CD4-positive, alpha-beta memory T cell (primary cell): ENCODE measurements at regions not wholly inside any gene's neighbourhood (a gene's known extent, or its start where the extent isn't known, plus 50 kb on each side); places are given as distances from the start of the nearest gene placed in this dataset.

Experiments
- CTCF ChIA-PET: fragments of 350-600 bp; sonication (Branson Sonifier 250); formaldehyde crosslinking; loops from one replicate; lab custom pipeline; 2021; ENCODE audit warnings: inconsistent platforms; ENCODE audit not compliant: partially characterized antibody; lab: Charles Lee
- POLR2A ChIA-PET: fragments of 350-600 bp; sonication (Branson Sonifier 250); formaldehyde crosslinking; loops from one replicate; lab custom pipeline; 2021; ENCODE audit not compliant: partially characterized antibody; lab: Charles Lee
- DNase-seq, 5 donors: peaks; one replicate each; pipeline versions ENCODE4 v3.0.0 to v3.0.0-alpha.2; 2020 to 2022; ENCODE audit warnings: mixed read lengths in 1 of 5
- H3K27ac ChIP-seq: one replicate; pipeline ENCODE4 v1.7.0; 2013; ENCODE audit warnings: low read depth, low read length
- H3K27me3 ChIP-seq: 2 replicates; pipeline ENCODE4 v1.7.0; 2013; ENCODE audit warnings: mild to moderate bottlenecking, low read length, moderate library complexity; ENCODE audit not compliant: insufficient read depth
- H3K36me3 ChIP-seq: 2 replicates; pipeline ENCODE4 v1.7.0; 2013; ENCODE audit warnings: mild to moderate bottlenecking, low read length, moderate library complexity; ENCODE audit not compliant: insufficient read depth
- H3K4me1 ChIP-seq: 2 replicates; pipeline ENCODE4 v1.7.0; 2013; ENCODE audit warnings: mild to moderate bottlenecking, low read length, moderate library complexity; ENCODE audit not compliant: insufficient read depth
- H3K4me3 ChIP-seq, 2 donors: one replicate each; pipeline ENCODE4 v1.7.0; 2013; ENCODE audit warnings: low read length in 2 of 2, mild to moderate bottlenecking in 1 of 2
- H3K9me3 ChIP-seq, 2 donors: one replicate each; pipeline ENCODE4 v1.7.0; 2013; ENCODE audit warnings: low read length in 2 of 2, control low read depth in 1 of 2; ENCODE audit not compliant: control insufficient read depth in 1 of 2
- H3K27ac Mint-ChIP-seq, 7 donors: one replicate each; pipeline ENCODE4 v1.8.0; 2020 to 2021; ENCODE audit warnings: mixed read lengths in 7 of 7, mild to moderate bottlenecking in 6 of 7, inconsistent platforms in 3 of 7, moderate library complexity in 3 of 7
- H3K27me3 Mint-ChIP-seq, 2 donors: one replicate each; pipeline ENCODE4 v1.8.0; 2020 to 2021; ENCODE audit warnings: mixed read lengths in 2 of 2
- H3K36me3 Mint-ChIP-seq, 2 donors: one replicate each; pipeline ENCODE4 v1.8.0; 2020 to 2021; ENCODE audit warnings: mixed read lengths in 2 of 2, inconsistent platforms in 1 of 2, mild to moderate bottlenecking in 1 of 2
- H3K4me1 Mint-ChIP-seq, 4 donors: one replicate each; pipeline ENCODE4 v1.8.0; 2020 to 2021; ENCODE audit warnings: mixed read lengths in 4 of 4, mild to moderate bottlenecking in 1 of 4
- H3K4me3 Mint-ChIP-seq, 8 donors: one replicate each; pipeline ENCODE4 v1.8.0; 2020 to 2021; ENCODE audit warnings: mixed read lengths in 8 of 8, mild to moderate bottlenecking in 7 of 8, moderate library complexity in 6 of 8, inconsistent platforms in 3 of 8
- H3K9me3 Mint-ChIP-seq, 8 donors: one replicate each; pipeline ENCODE4 v1.8.0; 2020 to 2021; ENCODE audit warnings: mixed read lengths in 8 of 8, mild to moderate bottlenecking in 5 of 8, inconsistent platforms in 3 of 8, moderate library complexity in 1 of 8
- intact Hi-C: fragments of 100-400 bp; cut with micrococcal nuclease; formaldehyde crosslinking; loops from one replicate; pipeline ENCODE4 v1.15.1; 2023

- no peak overlapping the region for H3K4me3 ChIP-seq
- intact Hi-C loops: no loop called here
- no peaks in the 10 kb centered on the region for H3K27me3 ChIP-seq
- Mint-ChIP-seq H3K27me3 (no peaks in the 10 kb centered on the region), H3K4me1 (no peaks in the 10 kb centered on the region), H3K27ac (no peak overlapping the region), H3K4me3 (no peak overlapping the region), H3K9me3 (peaks cover 0 to 10% (median 3%) of the 10 kb centered on the region in 8 donors), H3K36me3 (no peaks in the 10 kb centered on the region)
- ChIA-PET CTCF (no interaction called here), POLR2A (no interaction called here)
- no peaks in the 10 kb centered on the region for H3K4me1 ChIP-seq
- H3K27ac ChIP-seq: no peak overlapping the region
- DNase-seq: no peak
- no peaks in the 10 kb centered on the region for H3K36me3 ChIP-seq
- no peaks in the 10 kb centered on the region for H3K9me3 ChIP-seq
Measured at GRCh38 chr2:22487541-22487940, 897.4 kb upstream of the KLHL29 start.

GRCh38 chr2:22491442-22491841, 893.5 kb upstream of the KLHL29 start:
- Mint-ChIP-seq H3K4me1 (no peaks in the 10 kb centered on the region), H3K9me3 (peaks cover 3 to 12% (median 6%) of the 10 kb centered on the region in 8 donors), H3K27ac (no peak overlapping the region), H3K27me3 (no peaks in the 10 kb centered on the region), H3K36me3 (no peaks in the 10 kb centered on the region), H3K4me3 (no peak overlapping the region)
- H3K9me3 ChIP-seq: no peaks in the 10 kb centered on the region
- no peaks in the 10 kb centered on the region for H3K4me1 ChIP-seq
- no peak for DNase-seq
- ChIA-PET CTCF (no interaction called here), POLR2A (no interaction called here)
- no peaks in the 10 kb centered on the region for H3K36me3 ChIP-seq
- no peak overlapping the region for H3K27ac ChIP-seq
- intact Hi-C loops: no loop called here
- H3K4me3 ChIP-seq: no peak overlapping the region
- no peaks in the 10 kb centered on the region for H3K27me3 ChIP-seq

- H3K27me3 Mint-ChIP-seq: no peaks in the 10 kb centered on the region
- H3K27me3 ChIP-seq: no peaks in the 10 kb centered on the region
- ChIA-PET CTCF (no interaction called here), POLR2A (no interaction called here)
- H3K4me3 ChIP-seq: no peak overlapping the region
- H3K27ac Mint-ChIP-seq: no peak overlapping the region
- intact Hi-C loops: no loop called here
- no peaks in the 10 kb centered on the region for H3K36me3 ChIP-seq
- H3K4me3 Mint-ChIP-seq: no peak overlapping the region
- H3K4me1 Mint-ChIP-seq: no peaks in the 10 kb centered on the region
- H3K9me3 Mint-ChIP-seq: peaks cover 3 to 18% (median 13%) of the 10 kb centered on the region in 8 donors
- H3K9me3 ChIP-seq: no peaks in the 10 kb centered on the region
- no peaks in the 10 kb centered on the region for H3K4me1 ChIP-seq
- H3K27ac ChIP-seq: no peak overlapping the region
- no peaks in the 10 kb centered on the region for H3K36me3 Mint-ChIP-seq
- no peak for DNase-seq
Measured at GRCh38 chr2:22494156-22494555, 890.8 kb upstream of the KLHL29 start.

- intact Hi-C loops: no loop called here
- Histone ChIP-seq H3K4me1 (no peaks in the 10 kb centered on the region), H3K27ac (no peak overlapping the region), H3K36me3 (no peaks in the 10 kb centered on the region), H3K27me3 (no peaks in the 10 kb centered on the region), H3K9me3 (no peaks in the 10 kb centered on the region), H3K4me3 (no peak overlapping the region)
- no peaks in the 10 kb centered on the region for H3K36me3 Mint-ChIP-seq
- peak overlapping the region in 1 of 8 donors; percentile 21 for H3K4me3 Mint-ChIP-seq
- peaks cover 4 to 20% (median 16%) of the 10 kb centered on the region in 8 donors for H3K9me3 Mint-ChIP-seq
- ChIA-PET POLR2A (no interaction called here), CTCF (no interaction called here)
- DNase-seq: no peak
- no peaks in the 10 kb centered on the region for H3K27me3 Mint-ChIP-seq
- H3K27ac Mint-ChIP-seq: no peak overlapping the region
- H3K4me1 Mint-ChIP-seq: no peaks in the 10 kb centered on the region
Measured at GRCh38 chr2:22497064-22497463, 887.9 kb upstream of the KLHL29 start.

DNA sequence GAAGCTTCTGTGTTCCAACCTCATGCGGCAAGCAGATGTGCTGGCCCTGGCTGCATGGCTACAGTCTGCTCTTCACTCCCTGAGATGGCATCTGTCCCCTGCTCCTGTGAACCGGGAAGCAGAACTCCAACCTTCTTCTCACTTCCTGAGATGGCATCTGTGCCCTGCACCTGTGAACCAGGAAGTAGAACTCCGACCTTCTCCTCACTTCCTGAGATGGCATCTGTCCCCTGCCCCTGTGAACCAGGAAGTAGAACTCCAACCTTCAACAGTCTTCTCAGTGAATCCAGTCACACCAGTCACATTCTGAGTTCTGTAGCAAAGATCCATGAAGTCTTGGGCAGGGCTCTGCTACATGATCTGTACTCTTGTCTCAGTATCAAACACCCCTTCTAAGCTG, 887.2 kb upstream of the KLHL29 start:
- POLR2A ChIA-PET: no interaction called here
- no peaks in the 10 kb centered on the region for H3K36me3 ChIP-seq
- no peaks in the 10 kb centered on the region for H3K36me3 Mint-ChIP-seq
- no peaks in the 10 kb centered on the region for H3K27me3 Mint-ChIP-seq
- no peak overlapping the region for H3K4me3 Mint-ChIP-seq
- H3K27ac ChIP-seq: no peak overlapping the region
- DNase-seq: no peak
- H3K4me3 ChIP-seq: no peak overlapping the region
- H3K27me3 ChIP-seq: no peaks in the 10 kb centered on the region
- no peaks in the 10 kb centered on the region for H3K9me3 ChIP-seq
- H3K9me3 Mint-ChIP-seq: peaks cover 4 to 24% (median 15%) of the 10 kb centered on the region in 8 donors
- intact Hi-C loops: no loop called here
- no peak overlapping the region for H3K27ac Mint-ChIP-seq
- H3K4me1 Mint-ChIP-seq: no peaks in the 10 kb centered on the region
- no peaks in the 10 kb centered on the region for H3K4me1 ChIP-seq
- CTCF ChIA-PET: no interaction called here

- no peak overlapping the region for H3K4me3 Mint-ChIP-seq
- DNase-seq: no peak
- no peak overlapping the region for H3K4me3 ChIP-seq
- no peaks in the 10 kb centered on the region for H3K27me3 Mint-ChIP-seq
- H3K4me1 ChIP-seq: no peaks in the 10 kb centered on the region
- POLR2A ChIA-PET: no interaction called here
- no peak overlapping the region for H3K27ac Mint-ChIP-seq
- CTCF ChIA-PET: no interaction called here
- no peaks in the 10 kb centered on the region for H3K4me1 Mint-ChIP-seq
- no peaks in the 10 kb centered on the region for H3K9me3 ChIP-seq
- H3K36me3 Mint-ChIP-seq: no peaks in the 10 kb centered on the region
- no peaks in the 10 kb centered on the region for H3K27me3 ChIP-seq
- intact Hi-C loops: no loop called here
- H3K27ac ChIP-seq: no peak overlapping the region
- H3K9me3 Mint-ChIP-seq: peaks cover 4 to 20% (median 14%) of the 10 kb centered on the region in 8 donors
- no peaks in the 10 kb centered on the region for H3K36me3 ChIP-seq
Measured at GRCh38 chr2:22499082-22499839, 885.7 kb upstream of the KLHL29 start.

DNA sequence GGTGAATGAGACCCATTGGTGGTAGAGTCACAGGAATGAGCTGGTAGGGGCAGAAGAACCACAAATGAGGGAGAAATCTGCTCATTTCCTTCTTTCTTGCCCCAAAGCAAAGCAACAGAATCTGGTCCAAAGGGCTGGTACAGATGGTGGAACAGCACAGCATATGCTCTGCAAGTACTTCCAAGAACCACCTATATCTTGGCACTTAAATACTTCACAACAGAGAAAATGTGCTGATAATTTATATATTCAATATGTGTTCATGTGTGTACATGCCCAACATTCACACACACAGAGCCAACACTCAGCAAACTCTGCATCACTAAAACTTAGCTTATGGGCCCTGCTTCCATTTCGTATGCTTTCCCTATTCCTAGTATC, 884.4 kb upstream of the KLHL29 start:
- Histone ChIP-seq H3K27me3 (no peaks in the 10 kb centered on the region), H3K4me3 (no peak overlapping the region), H3K27ac (no peak overlapping the region), H3K4me1 (no peaks in the 10 kb centered on the region), H3K9me3 (no peaks in the 10 kb centered on the region), H3K36me3 (no peaks in the 10 kb centered on the region)
- Mint-ChIP-seq H3K4me1 (no peaks in the 10 kb centered on the region), H3K27me3 (no peaks in the 10 kb centered on the region), H3K9me3 (peaks cover 7 to 22% (median 14%) of the 10 kb centered on the region in 8 donors), H3K36me3 (no peaks in the 10 kb centered on the region), H3K27ac (no peak overlapping the region), H3K4me3 (no peak overlapping the region)
- ChIA-PET CTCF (no interaction called here), POLR2A (no interaction called here)
- intact Hi-C loops: no loop called here
- DNase-seq: no peak
